ENCODE measurements at regions not wholly inside any gene's neighbourhood (a gene's known extent, or its start where the extent isn't known, plus 50 kb on each side); places are given as distances from the start of the nearest gene placed in this dataset.

DNA sequence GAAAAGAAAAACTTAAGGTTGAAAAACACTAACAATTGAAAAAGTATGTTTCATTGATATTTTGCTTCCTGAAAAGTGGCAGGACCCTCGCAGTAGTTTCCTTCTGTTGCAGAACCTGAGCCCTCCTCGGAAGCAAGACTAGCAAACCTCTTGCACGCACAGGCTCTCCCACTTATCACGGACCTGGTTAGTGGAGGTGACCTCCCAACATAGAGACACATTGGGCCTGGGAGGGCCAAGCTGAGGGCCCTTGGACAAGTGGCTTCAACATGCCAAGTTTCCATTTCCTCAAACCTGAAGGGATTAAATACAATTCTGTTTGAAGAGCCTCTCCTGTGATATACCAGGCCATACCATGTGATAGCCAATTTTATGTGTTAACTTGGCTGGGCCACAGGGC is 133.4 kb upstream of the AGAP1 start:
- H3K27me3 Mint-ChIP-seq = peaks cover 7% of the 10 kb centered on the region
- no peak for DNase-seq

DNA sequence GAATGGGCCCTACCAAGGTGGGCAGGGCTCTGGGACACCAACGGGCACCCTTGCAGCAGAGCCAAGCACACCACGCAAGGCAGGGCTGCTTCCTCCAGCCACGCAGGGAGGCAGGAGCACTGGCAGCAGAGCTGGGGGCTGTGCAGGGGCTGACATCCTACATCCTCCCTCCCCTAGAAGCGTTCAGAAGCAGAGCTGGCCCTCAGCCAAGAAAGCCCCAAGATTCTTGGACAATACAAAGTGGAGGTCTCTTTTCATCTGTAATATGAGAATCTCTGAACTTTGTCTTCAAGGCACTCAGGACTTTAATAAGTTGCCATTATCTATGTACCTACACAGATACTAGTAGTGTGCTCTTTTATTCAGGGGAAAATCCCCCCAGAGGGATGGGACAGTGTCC is 128.1 kb upstream of the AGAP1 start:
- Mint-ChIP-seq H3K4me3 (no peak overlapping the region), H3K27ac (no peak overlapping the region), H3K36me3 (ENCODE audit: low read depth) (no peaks in the 10 kb centered on the region), H3K27me3 (peaks cover 7% of the 10 kb centered on the region), H3K4me1 (ENCODE audit: low read depth) (no peaks in the 10 kb centered on the region), H3K9me3 (no peaks in the 10 kb centered on the region)
- DNase-seq = no peak

More for the DNA sequence above, 133.4 kb upstream of the AGAP1 start:
- no peak overlapping the region for H3K4me3 Mint-ChIP-seq
- H3K4me1 Mint-ChIP-seq (ENCODE audit: low read depth) = no peaks in the 10 kb centered on the region
- H3K9me3 Mint-ChIP-seq = no peaks in the 10 kb centered on the region
- H3K36me3 Mint-ChIP-seq (ENCODE audit: low read depth) = no peaks in the 10 kb centered on the region
- H3K27ac Mint-ChIP-seq = no peak overlapping the region

DNA sequence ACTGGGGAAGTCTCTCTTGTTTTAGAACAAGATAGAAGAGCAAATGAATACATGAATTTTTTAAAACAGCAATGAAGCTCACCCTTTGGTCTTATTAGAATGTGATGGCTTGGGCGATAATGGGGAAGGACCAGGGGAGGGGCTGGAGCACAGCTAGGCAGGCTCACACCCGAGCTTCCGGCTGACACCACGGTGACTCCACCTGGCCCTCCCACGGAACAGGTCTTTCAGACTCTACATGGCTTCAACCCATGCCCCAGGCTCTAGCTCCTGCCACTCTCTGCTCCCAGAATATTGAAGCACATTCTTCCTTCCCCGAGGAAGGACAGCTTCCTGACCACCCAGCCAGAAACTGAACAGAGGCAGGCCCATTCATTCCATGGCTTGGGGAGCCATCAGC is 127.5 kb upstream of the AGAP1 start:
- no peaks in the 10 kb centered on the region for H3K9me3 Mint-ChIP-seq
- H3K27me3 Mint-ChIP-seq = peaks cover 10% of the 10 kb centered on the region
- no peaks in the 10 kb centered on the region for H3K4me1 Mint-ChIP-seq (ENCODE audit: low read depth)
- no peak for DNase-seq
- H3K4me3 Mint-ChIP-seq = no peak overlapping the region
- no peaks in the 10 kb centered on the region for H3K36me3 Mint-ChIP-seq (ENCODE audit: low read depth)
- H3K27ac Mint-ChIP-seq = no peak overlapping the region

DNA sequence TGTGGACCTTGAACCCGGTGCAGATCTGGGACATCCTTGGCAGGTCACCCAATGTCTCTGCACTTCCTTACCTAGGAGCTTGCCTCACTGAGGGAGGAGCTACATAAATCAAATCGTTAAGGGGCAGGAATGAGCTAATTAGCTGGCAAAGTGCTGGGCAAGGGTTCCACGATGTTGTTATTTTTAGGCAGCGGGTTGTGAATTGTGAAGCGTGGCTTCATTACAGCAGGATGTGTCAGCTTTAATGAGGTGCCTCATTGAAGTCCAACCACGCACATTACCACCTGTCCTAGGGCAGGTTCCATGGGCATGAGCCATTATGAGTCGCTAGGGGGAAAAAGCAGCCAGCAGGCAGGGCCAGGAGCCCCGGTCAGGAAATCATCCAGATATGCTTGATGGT is 127.0 kb upstream of the AGAP1 start:
- Mint-ChIP-seq H3K9me3 (no peaks in the 10 kb centered on the region), H3K4me1 (ENCODE audit: low read depth) (no peaks in the 10 kb centered on the region), H3K36me3 (ENCODE audit: low read depth) (no peaks in the 10 kb centered on the region), H3K4me3 (no peak overlapping the region), H3K27me3 (peaks cover 10% of the 10 kb centered on the region), H3K27ac (no peak overlapping the region)
- DNase-seq = no peak

DNA sequence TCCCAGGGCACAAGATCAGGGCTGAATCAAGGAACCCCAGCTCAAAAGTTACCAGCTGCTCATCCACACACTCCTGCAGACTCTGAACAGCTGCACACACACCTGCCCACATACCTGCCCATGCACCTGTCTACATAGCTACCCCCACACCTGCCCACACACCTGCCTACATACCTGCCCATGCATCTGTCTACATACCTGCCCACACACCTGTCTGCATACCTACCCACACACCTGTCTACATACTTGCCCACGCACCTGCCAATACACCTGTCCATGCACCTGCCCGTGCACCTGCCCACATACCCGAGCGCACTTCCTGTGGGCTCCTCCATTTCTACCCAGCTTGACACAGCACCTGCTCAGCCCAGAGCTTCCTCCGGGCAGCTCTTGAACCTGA is 122.8 kb upstream of the AGAP1 start:
- Mint-ChIP-seq H3K36me3 (ENCODE audit: low read depth) (no peaks in the 10 kb centered on the region), H3K9me3 (no peaks in the 10 kb centered on the region), H3K4me1 (ENCODE audit: low read depth) (no peaks in the 10 kb centered on the region), H3K4me3 (no peak overlapping the region), H3K27me3 (peaks cover 19% of the 10 kb centered on the region), H3K27ac (no peak overlapping the region)
- DNase-seq = no peak

DNA sequence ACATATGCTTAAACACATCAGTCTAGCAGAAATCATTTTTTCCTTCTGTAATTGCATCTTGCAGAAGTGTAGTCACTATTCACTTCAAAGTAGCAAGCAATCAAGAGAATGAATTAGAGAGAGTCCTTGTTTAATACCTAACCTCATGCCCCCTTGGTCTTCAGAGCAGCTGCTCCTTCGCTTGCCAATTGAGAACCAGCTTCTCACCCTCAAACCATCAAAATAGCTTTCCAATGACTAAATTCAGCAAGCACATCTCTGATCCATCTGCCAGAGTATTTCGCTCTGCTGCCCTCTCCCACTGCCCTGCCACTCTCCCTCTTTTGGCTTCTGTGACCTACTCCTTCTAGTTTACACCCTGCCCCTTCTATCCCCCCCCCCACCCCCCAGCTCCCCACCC is 120.7 kb upstream of the AGAP1 start:
- Mint-ChIP-seq H3K36me3 (ENCODE audit: low read depth) (no peaks in the 10 kb centered on the region), H3K27ac (no peak overlapping the region), H3K4me1 (ENCODE audit: low read depth) (no peaks in the 10 kb centered on the region), H3K9me3 (no peaks in the 10 kb centered on the region), H3K27me3 (peaks cover 23% of the 10 kb centered on the region), H3K4me3 (no peak overlapping the region)
- DNase-seq = no peak

DNA sequence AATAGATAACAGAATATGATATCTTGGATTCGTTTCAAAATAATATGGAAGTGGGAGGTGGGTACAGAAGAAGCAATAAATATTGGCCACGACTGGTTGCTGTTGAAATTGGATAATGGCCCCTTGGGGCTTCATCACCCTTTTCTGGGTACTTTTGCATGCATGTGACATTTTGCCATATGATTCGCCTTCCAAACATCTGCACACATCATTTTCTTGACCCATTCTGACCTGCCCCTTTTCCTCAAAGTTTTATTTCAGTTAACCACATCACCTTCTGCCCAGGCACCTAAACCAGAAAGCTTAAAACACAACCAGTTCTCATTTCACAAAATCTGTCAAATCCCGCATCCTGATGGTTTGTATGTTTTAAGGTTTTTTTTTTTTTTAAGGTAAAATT is 116.7 kb upstream of the AGAP1 start:
- no peak overlapping the region for H3K4me3 Mint-ChIP-seq
- no peak for DNase-seq
- no peaks in the 10 kb centered on the region for H3K36me3 Mint-ChIP-seq (ENCODE audit: low read depth)
- H3K27me3 Mint-ChIP-seq = peaks cover 28% of the 10 kb centered on the region
- H3K9me3 Mint-ChIP-seq = no peaks in the 10 kb centered on the region
- H3K27ac Mint-ChIP-seq = no peak overlapping the region
- H3K4me1 Mint-ChIP-seq (ENCODE audit: low read depth) = no peaks in the 10 kb centered on the region

DNA sequence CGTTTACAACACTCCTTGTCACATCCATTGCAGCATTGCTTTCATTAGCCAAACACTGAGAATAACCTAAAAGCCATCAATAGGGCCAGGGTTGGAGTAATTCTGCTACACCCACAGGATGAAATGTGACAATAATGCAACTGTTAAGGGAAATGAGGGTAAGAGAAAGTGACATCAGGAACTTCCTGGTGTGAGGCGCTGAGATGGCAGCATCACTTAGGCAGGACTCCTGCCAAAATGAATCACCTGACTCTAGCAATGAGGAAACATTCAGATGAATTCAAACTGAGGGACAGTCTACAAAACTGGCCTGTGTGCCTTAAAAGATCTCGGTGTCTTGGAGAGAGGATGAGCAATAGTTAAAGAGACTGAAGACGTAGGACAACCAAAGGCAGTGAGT is 115.6 kb upstream of the AGAP1 start:
- H3K4me3 Mint-ChIP-seq = no peak overlapping the region
- no peaks in the 10 kb centered on the region for H3K9me3 Mint-ChIP-seq
- peaks cover 30% of the 10 kb centered on the region for H3K27me3 Mint-ChIP-seq
- no peak overlapping the region for H3K27ac Mint-ChIP-seq
- no peak for DNase-seq
- H3K36me3 Mint-ChIP-seq (ENCODE audit: low read depth) = no peaks in the 10 kb centered on the region
- H3K4me1 Mint-ChIP-seq (ENCODE audit: low read depth) = no peaks in the 10 kb centered on the region

DNA sequence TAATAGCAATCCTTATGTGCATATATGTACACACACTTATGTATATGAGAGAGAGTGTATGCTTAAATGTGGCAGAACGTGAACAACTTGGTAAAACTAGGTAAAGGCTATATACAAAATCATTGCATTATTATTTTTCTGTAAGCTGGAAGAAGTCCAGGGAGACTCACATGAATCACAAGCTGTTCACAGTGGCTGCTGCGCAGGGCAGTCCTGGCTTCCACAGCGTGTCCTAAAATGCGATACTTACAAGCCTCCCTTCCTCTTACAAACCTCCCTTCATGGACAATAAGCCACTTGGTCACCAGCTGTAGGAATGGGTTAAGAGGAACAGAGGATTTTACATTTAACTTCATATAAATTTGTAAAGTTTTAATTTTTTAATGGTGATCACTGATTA is 114.9 kb upstream of the AGAP1 start:
- Mint-ChIP-seq H3K27me3 (peaks cover 33% of the 10 kb centered on the region), H3K4me3 (no peak overlapping the region), H3K4me1 (ENCODE audit: low read depth) (no peaks in the 10 kb centered on the region), H3K27ac (no peak overlapping the region), H3K9me3 (no peaks in the 10 kb centered on the region), H3K36me3 (ENCODE audit: low read depth) (no peaks in the 10 kb centered on the region)
- DNase-seq = no peak

DNA sequence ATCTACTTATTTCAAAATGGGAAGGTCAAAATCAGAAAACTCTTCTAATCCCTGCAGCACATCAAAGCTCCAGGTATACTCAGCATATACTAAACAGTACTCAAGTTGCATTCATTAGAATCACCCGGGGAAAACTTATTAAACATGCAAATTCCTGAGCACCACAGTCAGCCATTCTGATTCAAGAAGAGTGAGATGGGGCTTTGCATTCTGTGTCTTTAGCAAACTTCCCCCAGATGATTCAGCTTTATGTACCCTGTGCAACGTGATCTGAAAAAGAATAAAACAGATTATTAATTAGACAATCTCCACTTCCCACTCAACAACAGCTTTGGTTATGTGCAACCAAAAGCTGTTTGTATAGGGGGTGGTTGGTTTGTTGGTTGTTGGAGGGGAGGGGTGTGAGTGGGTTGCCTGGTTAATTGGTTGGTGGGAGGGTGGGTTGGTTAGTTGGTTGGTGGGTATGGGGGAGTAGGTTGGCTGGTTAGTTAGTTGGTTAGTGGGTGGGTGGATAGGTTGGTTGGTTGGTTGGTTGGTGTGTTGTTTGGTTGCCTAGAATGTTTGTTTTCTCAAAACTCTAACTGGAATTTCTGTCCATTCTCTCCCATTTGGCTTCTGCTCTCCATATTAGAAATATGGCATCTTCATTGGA is 112.5 kb upstream of the AGAP1 start:
- H3K9me3 Mint-ChIP-seq = no peaks in the 10 kb centered on the region
- H3K4me3 Mint-ChIP-seq = no peak overlapping the region
- H3K27me3 Mint-ChIP-seq = peaks cover 23% of the 10 kb centered on the region
- H3K27ac Mint-ChIP-seq = no peak overlapping the region
- no peaks in the 10 kb centered on the region for H3K4me1 Mint-ChIP-seq (ENCODE audit: low read depth)
- no peaks in the 10 kb centered on the region for H3K36me3 Mint-ChIP-seq (ENCODE audit: low read depth)
- no peak for DNase-seq

DNA sequence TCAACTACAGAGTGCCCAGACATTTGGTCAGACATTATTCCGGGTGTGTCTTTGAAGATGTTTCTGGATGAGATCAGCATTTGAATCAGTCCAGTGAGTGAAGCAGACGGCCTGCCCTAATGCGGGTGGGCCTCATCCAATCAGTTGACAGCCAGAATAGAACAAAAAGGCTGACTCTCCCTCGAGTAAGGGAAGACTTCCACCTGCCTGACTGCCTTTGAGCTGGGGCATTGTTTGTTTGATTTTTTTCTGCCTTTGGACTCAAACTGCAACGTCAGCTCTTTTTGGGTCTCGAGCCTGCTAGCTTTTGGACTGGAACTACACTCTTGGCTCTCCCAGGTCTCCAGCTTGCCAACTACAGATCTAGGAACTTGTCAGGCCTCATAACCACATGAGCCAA is 111.7 kb upstream of the AGAP1 start:
- Mint-ChIP-seq H3K36me3 (ENCODE audit: low read depth) (no peaks in the 10 kb centered on the region), H3K27me3 (peaks cover 21% of the 10 kb centered on the region), H3K4me1 (ENCODE audit: low read depth) (no peaks in the 10 kb centered on the region), H3K9me3 (no peaks in the 10 kb centered on the region), H3K27ac (no peak overlapping the region), H3K4me3 (no peak overlapping the region)
- no peak for DNase-seq

DNA sequence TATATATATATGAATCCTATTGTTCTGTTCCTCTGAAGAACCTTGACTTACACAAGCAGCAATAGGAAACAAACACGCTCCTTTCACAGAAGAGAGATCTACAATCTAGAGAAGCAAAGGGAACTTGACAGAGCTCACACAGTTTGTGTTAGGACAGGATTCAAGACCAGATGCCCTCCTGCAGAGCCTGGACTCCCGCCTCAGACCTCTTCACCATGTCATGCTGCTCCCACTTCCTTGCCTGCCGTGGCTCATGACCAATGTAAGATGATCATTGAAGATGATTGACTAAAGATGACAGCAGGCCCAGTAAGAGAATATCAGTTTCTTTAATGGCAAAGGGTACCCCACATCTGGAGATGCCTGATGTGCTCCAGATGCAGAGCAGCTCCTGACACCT is 111.2 kb upstream of the AGAP1 start:
- Mint-ChIP-seq H3K4me1 (ENCODE audit: low read depth) (no peaks in the 10 kb centered on the region), H3K27me3 (peaks cover 19% of the 10 kb centered on the region)

DNA sequence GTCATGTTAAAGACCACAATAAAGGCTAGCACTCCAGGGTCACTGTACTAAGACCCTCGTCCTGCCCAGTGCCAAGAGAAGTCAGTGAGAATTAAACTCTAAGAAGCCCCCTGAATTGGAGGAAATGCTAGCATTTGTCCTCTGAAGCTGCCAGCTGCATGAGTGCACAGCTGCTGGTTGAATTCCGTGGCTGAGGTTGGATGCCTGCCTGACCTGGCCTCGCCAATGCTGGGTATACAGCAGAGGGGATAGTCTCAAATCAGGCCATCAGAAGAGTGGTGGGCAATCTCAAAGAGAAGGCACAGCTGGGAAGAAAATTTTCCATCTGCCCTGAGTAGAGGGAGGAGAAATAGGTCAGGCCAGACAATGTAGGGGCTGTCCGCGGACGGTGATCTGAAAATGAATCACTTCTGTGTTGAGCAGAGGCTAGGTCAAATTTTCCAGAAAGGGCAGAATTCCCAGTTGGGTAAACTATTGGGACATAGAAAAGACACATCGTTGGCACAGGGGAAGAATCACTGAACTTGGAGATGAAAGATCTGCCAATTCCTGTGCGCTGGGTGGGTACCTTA is 110.5 kb upstream of the AGAP1 start:
- Mint-ChIP-seq H3K4me1 (ENCODE audit: low read depth) (no peaks in the 10 kb centered on the region), H3K4me3 (no peak overlapping the region), H3K36me3 (ENCODE audit: low read depth) (no peaks in the 10 kb centered on the region), H3K27ac (no peak overlapping the region), H3K27me3 (peaks cover 14% of the 10 kb centered on the region), H3K9me3 (no peaks in the 10 kb centered on the region)
- DNase-seq = no peak

More for the DNA sequence above, 111.2 kb upstream of the AGAP1 start:
- Mint-ChIP-seq H3K36me3 (ENCODE audit: low read depth) (no peaks in the 10 kb centered on the region), H3K4me3 (no peak overlapping the region), H3K9me3 (no peaks in the 10 kb centered on the region), H3K27ac (no peak overlapping the region)
- no peak for DNase-seq

DNA sequence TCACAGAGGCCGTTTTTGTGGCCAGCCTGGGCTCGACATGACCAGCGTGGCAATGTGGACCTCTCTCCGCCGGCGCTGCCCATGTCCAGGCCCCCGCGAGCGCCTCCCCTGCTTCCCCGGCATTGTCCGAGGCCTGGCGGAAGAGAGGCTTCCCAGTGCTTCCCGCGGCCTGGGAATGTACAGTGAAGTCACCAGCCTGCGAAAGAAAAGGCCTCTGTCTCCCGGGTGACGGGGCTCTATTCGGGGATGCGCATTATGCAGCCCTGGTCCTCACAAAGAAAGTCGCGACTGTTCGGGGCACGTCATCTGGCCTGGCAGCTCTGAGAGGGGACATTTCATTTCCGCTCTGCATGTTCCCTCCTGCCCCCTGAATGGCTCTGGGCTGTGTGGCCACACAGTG is 109.2 kb upstream of the AGAP1 start:
- Mint-ChIP-seq H3K27me3 (peaks cover 8% of the 10 kb centered on the region), H3K36me3 (ENCODE audit: low read depth) (no peaks in the 10 kb centered on the region), H3K4me3 (no peak overlapping the region), H3K9me3 (no peaks in the 10 kb centered on the region), H3K27ac (no peak overlapping the region), H3K4me1 (ENCODE audit: low read depth) (no peaks in the 10 kb centered on the region)
- no peak for DNase-seq

DNA sequence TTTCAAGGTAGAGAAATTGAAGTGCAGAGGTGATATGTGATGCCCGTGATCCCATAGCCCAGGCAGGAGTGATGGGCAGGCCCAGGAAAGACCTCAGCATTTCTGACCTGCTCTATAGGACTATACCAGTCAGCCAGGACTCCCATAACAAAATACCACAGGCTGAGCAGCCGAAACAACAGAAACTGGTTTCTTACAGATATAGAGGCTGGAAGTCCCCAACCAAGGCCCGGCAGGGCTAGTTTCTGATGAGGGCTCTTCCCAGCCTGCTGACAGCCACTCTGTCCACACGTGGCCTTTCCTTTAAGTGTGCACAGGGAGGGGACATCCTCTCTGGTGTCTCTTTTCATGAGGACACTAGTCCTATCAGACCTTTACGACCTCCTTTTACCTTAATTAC is 104.2 kb upstream of the AGAP1 start:
- Mint-ChIP-seq H3K4me1 (ENCODE audit: low read depth) (peaks cover 12% of the 10 kb centered on the region), H3K4me3 (no peak overlapping the region), H3K36me3 (ENCODE audit: low read depth) (no peaks in the 10 kb centered on the region), H3K27me3 (peaks cover 9% of the 10 kb centered on the region), H3K27ac (no peak overlapping the region), H3K9me3 (no peaks in the 10 kb centered on the region)
- no peak for DNase-seq

Data from activated T-cell treated with anti-CD3 and anti-CD28 coated beads, Interleukin-2, amount 50 U/mL, for 24 hours (primary cell).